Body of pancreas (tissue), 4 donors: ENCODE measurements at regions not wholly inside any gene's neighbourhood (a gene's known extent, or its start where the extent isn't known, plus 50 kb on each side); places are given as distances from the start of the nearest gene placed in this dataset.

ENCODE experiments used
- ATAC-seq: fragments of 150-250 bp; one replicate; pipeline ENCODE4 v1.9.1; 2016
- DNase-seq, 4 donors: peaks; one replicate each; pipeline ENCODE4 v3.0.0-alpha.2; 2019
- H3K27ac ChIP-seq, 4 donors: fragments of 200-600 bp; sonication (generic); 1 replicate in 3 of 4; 2 replicates in 1 of 4; pipeline versions ENCODE4 v1.5.1 to v1.6.1; 2016 to 2019; ENCODE audit warnings: mild to moderate bottlenecking in 1 of 4, mixed read lengths in 1 of 4, moderate library complexity in 1 of 4
- H3K27me3 ChIP-seq, 2 donors: fragments of 200-600 bp; sonication (generic); one replicate each; pipeline ENCODE4 v1.6.0; 2016; ENCODE audit warnings: mild to moderate bottlenecking in 1 of 2
- H3K36me3 ChIP-seq, 2 donors: fragments of 200-600 bp; sonication (generic); replicated peaks in 1 of 2; 2 replicates each; pipeline ENCODE4 v1.5.1; 2016; ENCODE audit warnings: low read depth in 2 of 2; ENCODE audit not compliant: insufficient read depth in 1 of 2
- H3K4me1 ChIP-seq: fragments of 200-600 bp; sonication (generic); one replicate; pipeline ENCODE4 v1.6.0; 2016
- H3K4me3 ChIP-seq, 2 donors: fragments of 200-600 bp; sonication (generic); 1 replicate in 1 of 2; 2 replicates in 1 of 2; pipeline ENCODE4 v1.5.1; 2016 to 2019
- H3K9me3 ChIP-seq, 3 donors: fragments of 200-600 bp; sonication (generic); 1 replicate in 2 of 3; 2 replicates in 1 of 3; pipeline ENCODE4 v1.5.1; 2016
- CTCF ChIP-seq, 7 experiments: fragments of 450-650 bp in 4 of 7; fragments of 200-600 bp in 3 of 7; sonication (generic) in 3 of 7; IDR thresholded peaks; one replicate each; pipeline ENCODE4 v1.5.1; 2016 to 2019; ENCODE audit warnings: antibody characterized with exemption in 7 of 7
- POLR2A ChIP-seq, 3 donors: fragments of 450-650 bp; IDR thresholded peaks; one replicate each; pipeline ENCODE4 v1.6.1; 2016; ENCODE audit warnings: antibody characterized with exemption in 3 of 3, mild to moderate bottlenecking in 2 of 3
- WGBS, 2 donors: methylation state at CpG; one replicate each; pipeline ENCODE4 v1.1.5; 2017; 5-methylcytosine and 5-hydroxymethylcytosine counted together
- intact Hi-C: fragments of 100-400 bp; cut with DNase I; formaldehyde crosslinking; loops from one replicate; pipeline ENCODE4 v1.15.1; 2023

- H3K27ac ChIP-seq, result no peak overlapping the region
- no peaks in the 10 kb centered on the region for H3K9me3 ChIP-seq
- no peak for TF ChIP-seq CTCF (IDR thresholded peaks at IDR 0.05)
- TF ChIP-seq POLR2A (IDR thresholded peaks at IDR 0.05), result no peak
- ATAC-seq, result no peak
- no peaks in the 10 kb centered on the region for H3K4me1 ChIP-seq
- intact Hi-C loops, result no loop called here
- no peak overlapping the region for H3K4me3 ChIP-seq
- 77 to 79% methylated on average over 2 of the region's 2 CpGs for WGBS, 2 donors
- DNase-seq, result no peak
- H3K27me3 ChIP-seq, result no peaks in the 10 kb centered on the region
- H3K36me3 ChIP-seq, result no peaks in the 10 kb centered on the region
Measured at GRCh38 chr9:29640507-29640906, 2067.2 kb upstream of the C9orf72 start.

- Histone ChIP-seq H3K27ac (no peak overlapping the region), H3K9me3 (no peaks in the 10 kb centered on the region), H3K36me3 (no peaks in the 10 kb centered on the region), H3K27me3 (no peaks in the 10 kb centered on the region), H3K4me1 (no peaks in the 10 kb centered on the region), H3K4me3 (no peak overlapping the region)
- DNase-seq (no peak), ATAC-seq (no peak)
- TF ChIP-seq POLR2A (IDR thresholded peaks at IDR 0.05) (no peak), CTCF (IDR thresholded peaks at IDR 0.05) (no peak)
- intact Hi-C loops, result no loop called here
Measured at GRCh38 chr9:29644514-29644913, 2071.2 kb upstream of the C9orf72 start.

GRCh38 chr9:29647451-29647850, 2074.2 kb upstream of the C9orf72 start:
- intact Hi-C loops, result no loop called here
- Histone ChIP-seq H3K27ac (no peak overlapping the region), H3K36me3 (no peaks in the 10 kb centered on the region), H3K4me1 (no peaks in the 10 kb centered on the region), H3K27me3 (no peaks in the 10 kb centered on the region), H3K9me3 (no peaks in the 10 kb centered on the region), H3K4me3 (no peak overlapping the region)
- TF ChIP-seq POLR2A (IDR thresholded peaks at IDR 0.05) (no peak), CTCF (IDR thresholded peaks at IDR 0.05) (no peak)
- ATAC-seq, result no peak
- DNase-seq, result no peak

GRCh38 chr9:29648132-29648531, 2074.9 kb upstream of the C9orf72 start:
- no peak overlapping the region for H3K4me3 ChIP-seq
- H3K9me3 ChIP-seq, result no peaks in the 10 kb centered on the region
- H3K4me1 ChIP-seq, result no peaks in the 10 kb centered on the region
- H3K36me3 ChIP-seq, result no peaks in the 10 kb centered on the region
- no peak overlapping the region for H3K27ac ChIP-seq
- intact Hi-C loops, result no loop called here
- no peaks in the 10 kb centered on the region for H3K27me3 ChIP-seq
- DNase-seq, result no peak
- TF ChIP-seq POLR2A (IDR thresholded peaks at IDR 0.05), result no peak
- no peak for TF ChIP-seq CTCF (IDR thresholded peaks at IDR 0.05)
- no peak for ATAC-seq

- H3K4me1 ChIP-seq, result no peaks in the 10 kb centered on the region
- no peak for ATAC-seq
- TF ChIP-seq POLR2A (IDR thresholded peaks at IDR 0.05) (no peak), CTCF (IDR thresholded peaks at IDR 0.05) (no peak)
- no peak overlapping the region for H3K27ac ChIP-seq
- H3K4me3 ChIP-seq, result no peak overlapping the region
- intact Hi-C loops, result no loop called here
- H3K27me3 ChIP-seq, result no peaks in the 10 kb centered on the region
- DNase-seq, result no peak
- H3K9me3 ChIP-seq, result no peaks in the 10 kb centered on the region
- H3K36me3 ChIP-seq, result no peaks in the 10 kb centered on the region
Measured at GRCh38 chr9:29648601-29649000, 2075.3 kb upstream of the C9orf72 start.
